AG04450 (cell line): ENCODE measurements at regions not wholly inside any gene's neighbourhood (a gene's known extent, or its start where the extent isn't known, plus 50 kb on each side); places are given as distances from the start of the nearest gene placed in this dataset.

Source experiments
- CTCF ChIA-PET: fragments of 300-600, 350-600 bp; formaldehyde crosslinking; extraction: SDS; loops from one replicate; lab custom pipeline; 2022; ENCODE audit warnings: antibody characterized with exemption, inconsistent platforms; lab: Charles Lee
- POLR2A ChIA-PET: fragments of 350-600 bp; formaldehyde crosslinking; extraction: SDS; loops from one replicate; lab custom pipeline; 2021; ENCODE audit warnings: antibody characterized with exemption, inconsistent platforms; lab: Yijun Ruan, JAX
- DNase-seq: peaks from one replicate; pipeline ENCODE4 v3.0.0-alpha.2; 2011; ENCODE audit warnings: low read depth, low spot score
- H3K27ac ChIP-seq: one replicate; pipeline ENCODE4 v1.5.1; 2012; ENCODE audit warnings: low read depth, low read length, control low read depth
- H3K27me3 ChIP-seq: one replicate; pipeline ENCODE4 v1.6.0; 2012; ENCODE audit warnings: low read length; ENCODE audit not compliant: control insufficient read depth, insufficient read depth
- H3K4me3 ChIP-seq: 2 replicates; pipeline ENCODE4 v1.5.1; 2011; ENCODE audit warnings: mild to moderate bottlenecking, low read depth, low read length, control low read depth
- H3K9me3 ChIP-seq: 2 replicates; pipeline ENCODE4 v1.5.1; 2012; ENCODE audit warnings: low read length; ENCODE audit not compliant: control insufficient read depth, insufficient read depth
- CTCF ChIP-seq: IDR thresholded peaks from 2 replicates; pipeline ENCODE4 v1.5.1; 2011; ENCODE audit warnings: low read depth, low read length, control low read depth, inconsistent platforms

- no peak overlapping the region for H3K27ac ChIP-seq
- ChIA-PET CTCF (no interaction called here), POLR2A (no interaction called here)
- H3K9me3 ChIP-seq = no peaks in the 10 kb centered on the region
- no peaks in the 10 kb centered on the region for H3K27me3 ChIP-seq
- no peak for DNase-seq
- no peak for TF ChIP-seq CTCF
- no peak overlapping the region for H3K4me3 ChIP-seq
These were observed 1080.6 kb upstream of the LRRN3 start for GRCh38 chr7:110010359-110010758.

GRCh38 chr7:110017405-110017804 is 1073.5 kb upstream of the LRRN3 start:
- ChIA-PET CTCF (no interaction called here), POLR2A (no interaction called here)
- Histone ChIP-seq H3K9me3 (no peaks in the 10 kb centered on the region), H3K4me3 (no peak overlapping the region), H3K27ac (no peak overlapping the region), H3K27me3 (no peaks in the 10 kb centered on the region)
- no peak for TF ChIP-seq CTCF
- no peak for DNase-seq

DNA sequence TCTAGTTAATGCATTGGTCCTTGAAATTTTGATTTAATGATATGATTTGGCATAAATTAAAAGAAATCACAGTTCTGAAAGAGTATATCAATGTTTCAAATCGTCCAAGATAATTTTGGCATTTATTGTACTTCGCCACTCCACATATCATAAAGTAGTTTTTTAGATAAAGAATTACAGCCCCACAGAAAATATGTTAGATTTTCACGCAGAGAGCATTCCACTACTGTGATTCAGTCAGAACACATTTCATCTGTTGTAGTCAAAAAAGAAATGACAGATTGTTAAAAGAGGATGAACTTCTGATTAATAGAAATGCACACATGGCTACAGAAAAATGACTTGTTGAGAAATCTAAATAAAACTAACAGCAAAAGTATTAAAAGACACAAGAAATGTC is 1063.5 kb upstream of the LRRN3 start:
- ChIA-PET POLR2A (no interaction called here), CTCF (no interaction called here)
- no peak overlapping the region for H3K4me3 ChIP-seq
- DNase-seq = no peak
- H3K27ac ChIP-seq = no peak overlapping the region
- H3K9me3 ChIP-seq = no peaks in the 10 kb centered on the region
- TF ChIP-seq CTCF = no peak
- no peaks in the 10 kb centered on the region for H3K27me3 ChIP-seq

DNA sequence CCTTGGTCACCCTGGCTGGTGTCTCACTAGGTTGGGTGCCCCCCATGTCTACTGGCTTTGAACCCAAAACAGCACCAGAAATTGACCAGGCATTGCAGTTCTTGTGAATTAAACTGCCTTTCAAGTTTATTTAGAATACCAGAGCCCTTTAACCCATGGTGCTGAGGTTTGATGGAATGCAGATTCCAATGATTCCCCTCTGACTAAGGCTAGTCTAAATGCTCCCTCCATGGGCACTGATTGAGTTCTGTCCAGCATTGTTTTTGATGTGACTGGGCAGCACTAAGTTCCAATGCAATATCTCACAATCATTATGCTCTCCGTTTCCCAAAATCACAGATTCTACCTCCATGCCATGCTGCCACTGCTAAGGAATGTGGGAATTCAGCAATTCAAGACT is 1047.4 kb upstream of the LRRN3 start:
- Histone ChIP-seq H3K4me3 (no peak overlapping the region), H3K27ac (no peak overlapping the region), H3K9me3 (no peaks in the 10 kb centered on the region), H3K27me3 (no peaks in the 10 kb centered on the region)
- CTCF ChIA-PET = no interaction called here
- POLR2A ChIA-PET = no interaction called here
- TF ChIP-seq CTCF = no peak
- DNase-seq = no peak

DNA sequence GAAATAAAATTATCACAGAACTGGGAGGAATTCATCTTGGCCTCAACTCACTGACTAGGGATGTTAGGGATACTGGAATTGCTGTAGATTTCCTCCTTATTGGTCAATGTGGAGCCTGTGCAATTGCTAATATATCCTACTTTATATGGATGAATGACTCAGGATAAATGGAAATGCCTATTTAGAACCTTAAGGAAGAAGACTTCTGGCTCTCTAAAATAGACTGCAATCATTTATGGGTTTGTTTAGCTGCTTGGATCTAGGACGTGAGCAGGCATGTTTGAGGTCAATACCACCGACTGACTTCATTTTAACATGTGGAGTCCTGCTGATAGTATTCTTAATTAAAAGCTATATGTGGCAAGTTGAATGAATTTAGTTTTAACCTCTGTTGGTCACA is 1040.1 kb upstream of the LRRN3 start:
- DNase-seq = no peak
- ChIA-PET POLR2A (no interaction called here), CTCF (no interaction called here)
- Histone ChIP-seq H3K4me3 (no peak overlapping the region), H3K27me3 (no peaks in the 10 kb centered on the region), H3K9me3 (no peaks in the 10 kb centered on the region), H3K27ac (no peak overlapping the region)
- no peak for TF ChIP-seq CTCF
